Transverse colon (tissue), 4 donors: ENCODE measurements at regions not wholly inside any gene's neighbourhood (a gene's known extent, or its start where the extent isn't known, plus 50 kb on each side); places are given as distances from the start of the nearest gene placed in this dataset.

ENCODE experiments used
- DNase-seq: peaks from one replicate; pipeline ENCODE4 v3.0.0-alpha.2; 2019
- H3K27ac ChIP-seq, 4 donors: fragments of 200-600 bp; sonication (generic); 2 replicates each; pipeline ENCODE4 v1.5.1; 2016 to 2018; ENCODE audit warnings: inconsistent platforms in 4 of 4
- H3K27me3 ChIP-seq: fragments of 200-600 bp; sonication (generic); 2 replicates; pipeline ENCODE4 v1.5.1; 2017; ENCODE audit warnings: inconsistent platforms
- H3K36me3 ChIP-seq, 4 donors: fragments of 200-600 bp; sonication (generic); 2 replicates each; pipeline ENCODE4 v1.5.1; 2017 to 2019; ENCODE audit warnings: inconsistent platforms in 4 of 4
- H3K4me1 ChIP-seq, 4 donors: fragments of 200-600 bp; sonication (generic); 2 replicates each; pipeline ENCODE4 v1.5.1; 2017 to 2020; ENCODE audit warnings: inconsistent platforms in 4 of 4
- H3K4me3 ChIP-seq, 4 donors: fragments of 200-600 bp; sonication (generic); 1 replicate in 1 of 4; 2 replicates in 3 of 4; pipeline versions ENCODE4 v1.5.1 to v1.6.1; 2017 to 2019; ENCODE audit warnings: inconsistent platforms in 4 of 4
- H3K9me3 ChIP-seq, 2 donors: fragments of 200-600 bp; sonication (generic); 2 replicates each; pipeline ENCODE4 v1.5.1; 2017 to 2019; ENCODE audit warnings: inconsistent platforms in 2 of 2
- EP300 ChIP-seq: sonication (generic); formaldehyde crosslinking; IDR thresholded peaks from one replicate; pipeline ENCODE4 v1.6.1; 2017; ENCODE audit warnings: antibody characterized with exemption, low read depth
- POLR2A ChIP-seq: fragments of 450-650 bp; IDR thresholded peaks from one replicate; pipeline ENCODE4 v1.6.1; 2016; ENCODE audit warnings: antibody characterized with exemption, mild to moderate bottlenecking, moderate library complexity
- POLR2AphosphoS5 ChIP-seq, 3 donors: sonication (generic); formaldehyde crosslinking; IDR thresholded peaks; one replicate each; pipeline ENCODE4 v1.6.1; 2016; ENCODE audit warnings: antibody characterized with exemption in 3 of 3
- WGBS, 2 donors: methylation state at CpG; one replicate each; pipeline ENCODE4 v1.1.5; 2018; ENCODE audit warnings: low coverage in 1 of 2; 5-methylcytosine and 5-hydroxymethylcytosine counted together
- in situ Hi-C, 4 donors: fragments of 200-750 bp; cut with MboI; loops; one replicate each; pipeline versions ENCODE4 v1.15.0 to v1.15.1; 2017; ENCODE audit warnings: low sequenced_read_pairs in 3 of 4, low pct_ligation_motif_present in 1 of 4, low pct_unique_long_range_greater_than_20kb in 1 of 4
- intact Hi-C: fragments of 100-400 bp; cut with DNase I; formaldehyde crosslinking; loops from one replicate; pipeline ENCODE4 v1.15.1; 2023; ENCODE audit warnings: low total_unique reads
- TF ChIP-seq, protein P1 (sequence below), 5 experiments: fragments of 200-600 bp in 3 of 5; fragments of 450-650 bp in 2 of 5; sonication (generic) in 3 of 5; IDR thresholded peaks; 1 replicate in 2 of 5; 2 replicates in 3 of 5; pipeline ENCODE4 v1.5.1; 2016 to 2017; ENCODE audit warnings: antibody characterized with exemption in 5 of 5, inconsistent platforms in 3 of 5, mild to moderate bottlenecking in 2 of 5, moderate library complexity in 1 of 5

DNA sequence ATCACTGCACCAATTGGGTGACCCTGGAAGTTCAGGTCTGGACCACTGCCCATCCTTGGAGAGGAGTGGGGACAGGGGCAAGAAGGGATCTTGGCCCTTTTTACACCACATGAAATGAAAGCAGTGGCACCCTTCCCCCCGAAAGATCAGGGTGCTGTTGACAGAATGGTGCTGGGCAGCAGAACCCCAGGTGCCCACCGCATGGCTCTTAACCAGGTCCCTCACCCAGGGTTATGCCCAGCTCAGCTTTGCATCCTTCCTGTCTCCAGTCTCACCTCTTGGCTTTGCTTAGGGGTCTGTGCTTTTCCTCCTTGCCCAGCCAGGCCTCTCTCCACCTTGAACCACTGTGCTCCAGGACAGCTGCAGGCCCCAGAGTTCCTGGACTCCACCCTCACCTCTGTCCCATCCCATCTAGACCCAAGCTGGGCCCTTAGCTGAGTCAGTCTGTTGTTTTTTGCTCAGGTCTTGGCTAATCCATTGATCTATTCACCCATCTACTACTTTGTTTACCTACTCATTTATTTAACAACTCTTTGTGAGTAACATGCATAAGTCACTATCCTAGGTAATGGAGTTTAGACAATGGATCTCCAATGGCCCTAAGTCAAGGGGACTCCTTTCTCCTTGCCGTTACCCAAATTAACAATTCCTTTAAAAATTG is 77.1 kb upstream of the PRR23E start:
- Histone ChIP-seq H3K4me1 (no peaks in the 10 kb centered on the region), H3K27ac (no peak overlapping the region), H3K27me3 (no peaks in the 10 kb centered on the region), H3K9me3 (peaks cover 0 to 9% of the 10 kb centered on the region in 2 donors), H3K4me3 (no peak overlapping the region), H3K36me3 (no peaks in the 10 kb centered on the region)
- in situ Hi-C loops, result no loop called here
- intact Hi-C loops, result no loop called here
- 88 to 89% methylated on average over 1 to 3 of the region's 3 CpGs for WGBS, 2 donors
- TF ChIP-seq POLR2AphosphoS5 (IDR thresholded peaks at IDR 0.05) (no peak), POLR2A (no peak), EP300 (no peak)
- TF ChIP-seq, protein P1, sequence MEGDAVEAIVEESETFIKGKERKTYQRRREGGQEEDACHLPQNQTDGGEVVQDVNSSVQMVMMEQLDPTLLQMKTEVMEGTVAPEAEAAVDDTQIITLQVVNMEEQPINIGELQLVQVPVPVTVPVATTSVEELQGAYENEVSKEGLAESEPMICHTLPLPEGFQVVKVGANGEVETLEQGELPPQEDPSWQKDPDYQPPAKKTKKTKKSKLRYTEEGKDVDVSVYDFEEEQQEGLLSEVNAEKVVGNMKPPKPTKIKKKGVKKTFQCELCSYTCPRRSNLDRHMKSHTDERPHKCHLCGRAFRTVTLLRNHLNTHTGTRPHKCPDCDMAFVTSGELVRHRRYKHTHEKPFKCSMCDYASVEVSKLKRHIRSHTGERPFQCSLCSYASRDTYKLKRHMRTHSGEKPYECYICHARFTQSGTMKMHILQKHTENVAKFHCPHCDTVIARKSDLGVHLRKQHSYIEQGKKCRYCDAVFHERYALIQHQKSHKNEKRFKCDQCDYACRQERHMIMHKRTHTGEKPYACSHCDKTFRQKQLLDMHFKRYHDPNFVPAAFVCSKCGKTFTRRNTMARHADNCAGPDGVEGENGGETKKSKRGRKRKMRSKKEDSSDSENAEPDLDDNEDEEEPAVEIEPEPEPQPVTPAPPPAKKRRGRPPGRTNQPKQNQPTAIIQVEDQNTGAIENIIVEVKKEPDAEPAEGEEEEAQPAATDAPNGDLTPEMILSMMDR (IDR thresholded peaks at IDR 0.05), result no peak
- no peak for DNase-seq

DNA sequence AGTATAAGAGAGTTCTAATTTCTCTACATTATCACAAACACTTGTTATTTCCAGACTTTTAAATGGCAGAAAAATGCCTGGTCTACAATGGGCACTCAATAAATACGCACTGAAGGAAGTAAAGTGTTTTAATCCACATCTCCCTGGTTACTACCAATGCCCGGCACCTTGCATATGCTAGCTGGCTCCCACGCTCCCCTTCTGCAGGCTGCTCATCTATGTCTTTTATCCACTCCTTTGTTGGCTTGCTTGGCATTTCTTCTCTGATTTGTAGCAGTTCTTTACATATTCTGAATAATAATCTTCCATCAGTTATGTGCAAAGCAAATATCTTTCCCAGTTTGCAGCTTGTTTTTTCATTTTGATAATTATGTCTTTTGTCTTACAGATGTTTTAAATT is 74.6 kb upstream of the PRR23E start:
- no peak overlapping the region for H3K4me3 ChIP-seq
- H3K27me3 ChIP-seq, result no peaks in the 10 kb centered on the region
- no peaks in the 10 kb centered on the region for H3K9me3 ChIP-seq
- intact Hi-C loops, result no loop called here
- WGBS, 2 donors, result 90% methylated on average over 3 of the region's 3 CpGs
- H3K27ac ChIP-seq, result no peak overlapping the region
- in situ Hi-C loops, result no loop called here
- DNase-seq, result no peak
- no peaks in the 10 kb centered on the region for H3K4me1 ChIP-seq
- TF ChIP-seq POLR2AphosphoS5 (IDR thresholded peaks at IDR 0.05), result no peak
- no peak for TF ChIP-seq EP300
- TF ChIP-seq, protein P1 (IDR thresholded peaks at IDR 0.05), result no peak
- no peaks in the 10 kb centered on the region for H3K36me3 ChIP-seq

DNA sequence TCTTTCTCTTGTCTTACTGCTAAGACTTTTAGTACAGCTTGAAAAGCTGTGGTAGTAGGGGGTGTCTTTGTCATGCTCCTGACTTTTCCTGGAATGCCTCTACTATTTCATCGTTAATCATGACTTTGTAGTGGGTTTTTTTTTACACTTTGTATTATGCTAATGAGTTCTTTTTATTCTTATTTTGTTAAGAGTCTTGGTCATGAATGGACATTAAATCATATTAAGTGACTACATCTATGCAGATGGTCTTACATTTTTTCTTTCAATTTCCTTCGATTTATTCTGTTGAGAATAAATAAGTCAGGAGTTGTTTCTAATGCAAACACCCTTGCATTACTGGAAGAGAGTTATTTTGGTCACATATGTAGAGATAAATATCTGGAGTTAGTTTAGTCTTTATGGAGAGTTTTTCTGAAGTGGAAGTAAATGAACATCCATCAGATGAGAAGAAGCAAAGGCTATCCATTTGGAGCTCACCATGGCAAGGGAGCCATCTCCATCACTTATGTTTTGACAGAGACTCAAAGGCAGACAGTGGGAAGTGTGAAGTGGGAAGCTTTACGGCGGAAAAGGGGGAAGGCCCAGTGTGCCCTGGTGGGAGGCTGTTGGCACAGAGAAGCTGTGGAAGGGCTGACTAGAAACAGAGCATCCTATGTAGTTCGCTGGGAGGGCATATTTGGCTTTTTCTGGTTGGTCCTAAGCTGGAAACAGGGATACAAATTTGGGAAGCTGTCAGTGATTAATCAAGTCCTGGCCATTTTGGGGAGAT is 73.1 kb upstream of the PRR23E start:
- H3K4me1 ChIP-seq, result no peaks in the 10 kb centered on the region
- H3K27me3 ChIP-seq, result no peaks in the 10 kb centered on the region
- no peaks in the 10 kb centered on the region for H3K36me3 ChIP-seq
- WGBS, 2 donors, result 67 to 70% methylated on average over 4 to 5 of the region's 5 CpGs
- no peak for DNase-seq
- H3K4me3 ChIP-seq, result no peak overlapping the region
- intact Hi-C loops, result no loop called here
- TF ChIP-seq EP300 (no peak), POLR2A (no peak), POLR2AphosphoS5 (IDR thresholded peaks at IDR 0.05) (no peak)
- TF ChIP-seq, protein P1 (IDR thresholded peaks at IDR 0.05), result no peak
- H3K9me3 ChIP-seq, result no peaks in the 10 kb centered on the region
- in situ Hi-C loops, result no loop called here
- H3K27ac ChIP-seq, result no peak overlapping the region

DNA sequence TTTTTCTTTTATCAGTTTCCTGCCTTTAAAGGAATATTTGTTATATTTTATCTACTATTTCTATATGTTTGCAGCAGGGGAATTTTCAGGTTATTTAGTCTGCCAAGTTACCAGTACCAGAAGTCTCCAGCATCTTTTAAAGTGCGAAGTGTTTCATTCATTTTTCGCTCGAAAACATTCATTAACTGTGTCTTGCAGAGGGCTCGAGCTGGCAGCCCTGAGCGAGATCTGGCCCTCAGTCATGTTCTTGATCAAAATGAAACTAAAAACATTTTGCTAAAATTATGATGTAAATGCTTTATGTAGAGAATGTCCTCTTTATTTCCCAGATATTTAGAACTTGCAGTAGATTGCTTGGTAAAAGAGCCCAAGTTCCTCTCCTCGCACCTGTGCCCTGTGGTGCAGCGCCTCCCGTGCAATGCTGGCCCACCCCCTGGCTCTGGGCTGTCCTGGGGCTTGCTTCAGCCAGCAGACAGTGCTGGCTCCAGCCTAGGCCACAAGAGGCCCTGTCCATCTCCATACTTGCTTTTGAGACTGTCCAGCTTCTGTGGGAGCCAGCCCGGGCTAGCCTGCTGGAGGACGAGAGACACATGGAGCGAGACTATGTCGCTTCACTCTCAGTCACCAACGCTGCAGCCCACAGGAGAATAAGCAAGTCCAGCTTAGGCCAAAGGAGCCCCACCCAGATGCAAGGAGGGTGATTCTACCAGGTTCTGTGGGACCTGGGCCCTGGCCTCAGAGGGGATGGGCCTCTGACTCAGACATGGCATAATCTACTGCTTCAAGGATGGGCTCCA is 71.9 kb upstream of the PRR23E start:
- WGBS, 2 donors, result 89 to 90% methylated on average over 5 to 12 of the region's 13 CpGs
- Histone ChIP-seq H3K4me3 (no peak overlapping the region), H3K27ac (no peak overlapping the region), H3K4me1 (no peaks in the 10 kb centered on the region), H3K9me3 (no peaks in the 10 kb centered on the region), H3K36me3 (no peaks in the 10 kb centered on the region), H3K27me3 (no peaks in the 10 kb centered on the region)
- intact Hi-C loops (no loop called here), in situ Hi-C loops (no loop called here)
- DNase-seq, result no peak
- no peak for TF ChIP-seq EP300
- TF ChIP-seq, protein P1 (IDR thresholded peaks at IDR 0.05), result no peak
- no peak for TF ChIP-seq POLR2AphosphoS5 (IDR thresholded peaks at IDR 0.05)
- TF ChIP-seq POLR2A, result no peak
